BE2C (cell line): ENCODE measurements at regions not wholly inside any gene's neighbourhood (a gene's known extent, or its start where the extent isn't known, plus 50 kb on each side); places are given as distances from the start of the nearest gene placed in this dataset.

Source experiments
- DNase-seq: peaks from one replicate; pipeline ENCODE4 v3.0.0-alpha.2; 2020
- H3K27me3 ChIP-seq: fragments of 250-450 bp; sonication (Bioruptor Pico); 2 replicates; pipeline ENCODE4 v1.5.1; 2020; ENCODE audit warnings: mild to moderate bottlenecking
- H3K36me3 ChIP-seq: fragments of 250-450 bp; sonication (Bioruptor Pico); 2 replicates; pipeline ENCODE4 v1.5.1; 2020; ENCODE audit warnings: mild to moderate bottlenecking
- H3K4me1 ChIP-seq: fragments of 250-450 bp; sonication (Bioruptor Pico); 2 replicates; pipeline ENCODE4 v1.5.1; 2020
- H3K4me3 ChIP-seq: 2 replicates; pipeline ENCODE4 v1.5.1; 2011; ENCODE audit warnings: low read depth, low read length
- H3K9me3 ChIP-seq: fragments of 250-450 bp; sonication (Bioruptor Pico); 2 replicates; pipeline ENCODE4 v1.5.1; 2020
- CTCF ChIP-seq: IDR thresholded peaks from 2 replicates; pipeline ENCODE4 v1.5.1; 2012; ENCODE audit warnings: mild to moderate bottlenecking, low read depth, low read length

DNA sequence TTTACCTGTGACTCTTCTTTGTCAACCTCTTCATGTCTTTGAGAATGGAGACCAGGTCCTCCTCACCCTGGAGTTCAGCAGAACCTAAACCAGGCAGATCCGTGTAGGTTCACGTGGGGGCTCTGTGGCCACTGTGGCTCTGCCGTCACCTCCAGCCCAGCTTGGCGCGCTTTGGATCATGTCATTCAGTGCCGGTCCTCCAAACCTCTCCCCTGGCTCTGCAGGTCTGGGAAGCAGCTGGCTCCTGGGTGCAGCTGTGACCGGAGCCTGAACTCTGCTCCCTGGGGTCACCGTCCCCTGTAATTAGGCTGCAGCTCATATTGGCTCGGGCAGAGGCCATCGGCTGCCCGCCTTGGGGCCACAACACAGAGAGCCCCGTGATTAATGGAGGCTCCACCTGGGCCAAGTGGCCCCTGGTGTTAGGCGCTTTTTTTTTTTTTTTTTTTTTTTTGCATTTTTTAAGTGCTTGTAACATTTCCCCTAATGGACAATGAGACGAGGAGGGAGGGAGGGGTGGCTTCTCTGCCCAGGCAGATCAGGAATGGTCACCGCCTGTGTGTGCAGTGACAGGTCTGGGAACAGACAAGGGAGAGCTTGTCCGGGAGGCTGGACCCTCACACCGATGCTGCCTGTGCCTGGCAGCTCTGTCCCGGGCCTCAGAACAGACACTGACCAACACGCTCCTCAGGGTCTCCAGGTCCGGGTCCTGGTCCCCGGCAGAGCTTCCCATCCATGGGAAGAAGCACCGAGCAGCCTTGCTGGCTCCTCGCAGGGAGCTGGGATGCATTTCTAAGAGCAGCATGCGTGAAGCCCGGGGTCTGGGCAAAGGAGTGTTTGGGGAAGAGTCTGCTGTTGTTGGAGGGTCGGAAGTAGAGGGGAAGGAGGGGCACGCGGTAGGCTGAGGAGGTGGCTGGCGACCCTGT lies 247.9 kb downstream of the SEC14L1 start:
- Histone ChIP-seq H3K36me3 (peaks cover 7% of the 10 kb centered on the region), H3K4me1 (peaks cover 70% of the 10 kb centered on the region)
- DNase-seq: peak; percentile 46

DNA sequence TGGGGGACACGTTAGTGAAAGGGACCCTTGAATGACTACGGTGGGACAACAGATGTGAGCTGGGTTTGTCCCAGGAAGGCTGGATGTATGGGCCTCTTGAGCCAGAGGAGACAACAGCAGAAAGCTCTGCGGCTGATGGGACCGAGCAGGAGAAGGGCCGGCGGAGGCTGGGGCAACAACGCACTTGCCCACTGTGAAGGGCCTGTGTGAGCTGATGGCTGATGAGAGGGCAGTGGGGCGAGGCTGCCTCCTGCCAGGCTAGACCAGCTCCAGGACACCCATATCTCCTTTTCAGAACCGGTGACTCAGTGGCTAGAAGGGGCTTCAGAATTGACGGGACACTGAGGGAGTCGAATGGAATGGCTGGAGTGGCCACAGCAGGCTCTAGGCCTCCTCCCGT lies 250.1 kb downstream of the SEC14L1 start:
- no peak for DNase-seq
- peaks cover 7% of the 10 kb centered on the region for H3K36me3 ChIP-seq
- no peak for TF ChIP-seq CTCF
- H3K9me3 ChIP-seq: no peaks in the 10 kb centered on the region
- H3K27me3 ChIP-seq: no peaks in the 10 kb centered on the region
- no peak overlapping the region for H3K4me3 ChIP-seq
- peaks cover 59% of the 10 kb centered on the region for H3K4me1 ChIP-seq

More for the DNA sequence above, 247.9 kb downstream of the SEC14L1 start:
- no peak for TF ChIP-seq CTCF
- H3K27me3 ChIP-seq: no peaks in the 10 kb centered on the region
- H3K9me3 ChIP-seq: no peaks in the 10 kb centered on the region
- H3K4me3 ChIP-seq: peak overlapping the region; percentile 44

- no peak for DNase-seq
- no peak overlapping the region; the same call in 1 of the 2 replicates for H3K4me3 ChIP-seq
- H3K36me3 ChIP-seq: peaks cover 7% of the 10 kb centered on the region
- no peaks in the 10 kb centered on the region for H3K9me3 ChIP-seq
- TF ChIP-seq CTCF: no peak
- peaks cover 49% of the 10 kb centered on the region for H3K4me1 ChIP-seq
- H3K27me3 ChIP-seq: no peaks in the 10 kb centered on the region
Observed at GRCh38 chr17:77391668-77392375, 251.1 kb downstream of the SEC14L1 start.

DNA sequence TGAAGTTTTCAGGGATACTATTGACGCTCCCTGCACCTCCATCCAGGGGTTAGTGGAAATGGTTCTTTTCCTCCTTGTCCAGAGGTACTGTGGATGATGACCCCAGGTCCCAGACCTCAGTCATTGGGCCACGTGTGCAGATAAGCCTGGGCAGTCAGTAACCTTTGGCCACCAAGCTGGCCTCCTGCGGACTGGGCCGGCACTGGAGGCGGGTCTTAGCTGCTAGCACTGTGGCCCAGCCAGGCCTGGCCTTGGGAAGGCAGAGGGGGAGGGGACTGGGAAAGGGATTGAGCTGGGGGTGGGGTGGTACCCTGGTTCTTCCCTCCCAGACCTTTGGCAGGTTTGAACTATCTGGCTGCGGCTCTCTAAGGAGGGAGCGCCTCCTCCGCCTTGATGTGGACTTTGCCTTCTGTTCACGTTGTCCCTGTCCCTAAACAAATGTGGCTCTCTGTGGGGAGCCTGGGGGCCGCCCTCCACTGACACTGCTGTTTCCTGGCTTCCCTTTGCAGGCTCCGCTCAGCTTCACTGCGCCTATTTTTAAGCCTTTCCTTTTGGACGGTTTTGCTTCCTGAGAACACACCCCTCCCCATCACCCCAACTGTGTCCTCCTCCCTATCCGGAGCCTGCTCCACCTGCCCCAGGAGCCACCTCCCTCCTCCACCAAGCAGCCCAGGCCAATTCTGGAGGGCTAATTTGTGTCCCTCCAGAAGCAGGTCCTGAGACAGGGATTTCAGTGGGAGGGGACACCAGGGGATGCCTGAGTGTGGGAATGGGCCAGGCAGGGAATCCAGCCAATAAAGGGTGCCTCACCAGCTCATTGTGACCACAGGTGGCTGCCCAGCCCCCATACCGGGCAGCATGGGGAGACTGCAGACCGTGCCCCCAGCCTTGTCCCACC lies 251.9 kb downstream of the SEC14L1 start:
- Histone ChIP-seq H3K36me3 (peaks cover 7% of the 10 kb centered on the region), H3K27me3 (no peaks in the 10 kb centered on the region), H3K4me3 (no peak overlapping the region), H3K4me1 (peaks cover 41% of the 10 kb centered on the region), H3K9me3 (no peaks in the 10 kb centered on the region)
- TF ChIP-seq CTCF: no peak
- DNase-seq: no peak

GRCh38 chr17:77393274-77393600 lies 252.5 kb downstream of the SEC14L1 start:
- H3K4me1 ChIP-seq: peaks cover 37% of the 10 kb centered on the region
- peaks cover 7% of the 10 kb centered on the region for H3K36me3 ChIP-seq
- H3K27me3 ChIP-seq: no peaks in the 10 kb centered on the region
- DNase-seq: no peak
- H3K4me3 ChIP-seq: no peak overlapping the region
- no peaks in the 10 kb centered on the region for H3K9me3 ChIP-seq
- no peak for TF ChIP-seq CTCF
